ENCODE measurements at regions not wholly inside any gene's neighbourhood (a gene's known extent, or its start where the extent isn't known, plus 50 kb on each side); places are given as distances from the start of the nearest gene placed in this dataset.
A peak's percentile ranks its signal among the peaks of the same experiment; 100 is the strongest.

DNA sequence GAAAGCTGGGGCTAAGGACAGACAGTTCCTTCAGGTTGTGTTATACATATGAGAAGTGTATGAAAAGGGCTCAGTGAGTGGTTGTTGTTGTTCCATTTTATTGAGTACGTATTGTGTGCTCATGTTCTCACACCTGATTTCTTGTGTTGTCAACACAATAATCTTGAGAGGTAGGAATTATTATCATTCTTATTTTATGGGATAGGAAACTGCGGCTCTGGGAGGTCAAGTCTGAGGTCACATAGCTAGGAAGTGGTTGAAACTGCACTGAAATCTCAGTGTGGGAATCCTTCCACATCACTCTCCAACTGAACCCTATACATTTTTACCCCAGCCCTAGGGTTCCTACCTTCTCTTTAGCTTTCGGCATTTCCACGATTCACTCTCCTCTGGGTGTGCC lies 124.2 kb upstream of the CXCR4 start:
- no peak overlapping the region for H3K4me3 ChIP-seq (ENCODE audit: low read depth, low read length)
- TF ChIP-seq, protein P1, sequence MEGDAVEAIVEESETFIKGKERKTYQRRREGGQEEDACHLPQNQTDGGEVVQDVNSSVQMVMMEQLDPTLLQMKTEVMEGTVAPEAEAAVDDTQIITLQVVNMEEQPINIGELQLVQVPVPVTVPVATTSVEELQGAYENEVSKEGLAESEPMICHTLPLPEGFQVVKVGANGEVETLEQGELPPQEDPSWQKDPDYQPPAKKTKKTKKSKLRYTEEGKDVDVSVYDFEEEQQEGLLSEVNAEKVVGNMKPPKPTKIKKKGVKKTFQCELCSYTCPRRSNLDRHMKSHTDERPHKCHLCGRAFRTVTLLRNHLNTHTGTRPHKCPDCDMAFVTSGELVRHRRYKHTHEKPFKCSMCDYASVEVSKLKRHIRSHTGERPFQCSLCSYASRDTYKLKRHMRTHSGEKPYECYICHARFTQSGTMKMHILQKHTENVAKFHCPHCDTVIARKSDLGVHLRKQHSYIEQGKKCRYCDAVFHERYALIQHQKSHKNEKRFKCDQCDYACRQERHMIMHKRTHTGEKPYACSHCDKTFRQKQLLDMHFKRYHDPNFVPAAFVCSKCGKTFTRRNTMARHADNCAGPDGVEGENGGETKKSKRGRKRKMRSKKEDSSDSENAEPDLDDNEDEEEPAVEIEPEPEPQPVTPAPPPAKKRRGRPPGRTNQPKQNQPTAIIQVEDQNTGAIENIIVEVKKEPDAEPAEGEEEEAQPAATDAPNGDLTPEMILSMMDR (IDR thresholded peaks at IDR 0.05; ENCODE audit: insufficient read depth, low read length, poor library complexity, severe bottlenecking), result no peak
- no peak for DNase-seq (ENCODE audit: low read depth)

DNA sequence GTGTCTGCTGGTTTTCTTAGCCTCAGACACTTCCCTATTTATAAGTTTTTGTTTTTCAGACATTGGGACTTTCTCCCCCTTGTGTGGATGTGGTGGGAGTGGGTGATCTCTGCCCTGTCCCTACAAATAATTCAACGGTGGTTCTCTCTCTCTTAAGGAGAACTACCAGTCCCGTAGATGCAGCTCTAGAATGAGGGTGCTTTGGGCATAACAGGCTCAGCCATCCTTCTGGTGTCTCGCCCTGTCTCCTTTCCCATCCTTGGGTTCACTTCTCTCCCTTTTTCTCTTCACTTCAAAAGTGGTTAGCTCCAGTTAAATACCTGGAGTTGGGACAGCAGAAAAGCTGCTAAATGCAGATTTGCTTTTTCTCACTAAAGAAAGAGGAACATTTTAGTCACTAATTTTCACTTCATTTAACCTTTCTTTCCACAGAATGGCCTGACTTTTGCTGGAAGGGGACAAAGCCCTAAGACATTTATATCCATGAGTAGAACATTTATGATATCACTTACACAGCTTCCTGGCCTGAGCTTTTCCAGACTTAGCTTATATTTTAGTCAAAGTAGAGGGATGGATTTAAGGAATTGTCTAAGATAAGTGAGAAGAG lies 121.2 kb upstream of the CXCR4 start:
- H3K4me3 ChIP-seq (ENCODE audit: low read depth, low read length), result no peak overlapping the region
- H3K27me3 ChIP-seq (ENCODE audit: control insufficient read depth, insufficient read depth, low read length), result no peaks in the 10 kb centered on the region
- no peaks in the 10 kb centered on the region for H3K36me3 ChIP-seq (ENCODE audit: control insufficient read depth, insufficient read depth, low read length)
- DNase-seq (ENCODE audit: low read depth), result no peak
- TF ChIP-seq, protein P1 (IDR thresholded peaks at IDR 0.05; ENCODE audit: insufficient read depth, low read length, poor library complexity, severe bottlenecking), result no peak

More for the DNA sequence above, 124.2 kb upstream of the CXCR4 start:
- H3K27me3 ChIP-seq (ENCODE audit: control insufficient read depth, insufficient read depth, low read length), result no peaks in the 10 kb centered on the region
- no peaks in the 10 kb centered on the region for H3K36me3 ChIP-seq (ENCODE audit: control insufficient read depth, insufficient read depth, low read length)

DNA sequence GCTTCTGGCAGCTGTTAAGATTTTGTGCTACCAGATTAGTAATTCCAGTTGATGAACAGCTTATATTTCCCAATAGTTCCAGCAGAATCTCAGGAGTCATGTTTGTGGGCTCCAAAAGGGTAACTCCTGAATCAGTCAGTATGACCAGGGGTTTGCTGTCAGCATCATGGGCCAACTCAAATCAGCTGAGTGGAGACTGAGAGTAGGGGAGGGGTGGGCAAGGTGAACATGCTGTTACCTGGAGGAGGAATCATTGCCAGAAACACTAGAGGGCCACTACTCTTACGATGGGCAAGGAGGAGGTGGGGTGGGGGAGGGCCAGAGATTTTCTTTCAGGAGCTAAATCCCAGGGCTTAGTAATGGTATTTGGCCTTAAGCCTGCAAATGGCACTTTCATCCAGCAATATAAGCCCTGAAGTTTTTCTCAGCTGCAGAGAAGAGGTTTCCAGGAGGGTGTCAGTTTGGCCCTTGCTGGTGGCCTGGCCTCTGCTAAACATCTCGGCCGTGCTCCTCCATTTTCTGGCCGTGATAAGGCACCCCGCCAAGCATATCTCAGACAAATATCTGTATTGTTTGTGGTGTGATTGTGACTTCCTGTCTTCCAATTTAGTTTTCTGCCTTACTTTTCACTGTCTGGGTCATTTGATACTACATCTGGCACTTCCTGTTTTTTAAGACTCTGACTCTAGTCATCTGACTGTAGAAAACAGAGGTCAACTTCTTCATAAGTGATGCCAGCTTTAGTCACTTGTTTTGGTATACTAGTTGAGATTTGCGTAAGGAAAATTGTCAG lies 120.5 kb upstream of the CXCR4 start:
- TF ChIP-seq, protein P1 (IDR thresholded peaks at IDR 0.05; ENCODE audit: insufficient read depth, low read length, poor library complexity, severe bottlenecking), result no peak
- H3K27me3 ChIP-seq (ENCODE audit: control insufficient read depth, insufficient read depth, low read length), result no peaks in the 10 kb centered on the region
- no peak for DNase-seq (ENCODE audit: low read depth)
- no peaks in the 10 kb centered on the region for H3K36me3 ChIP-seq (ENCODE audit: control insufficient read depth, insufficient read depth, low read length)
- no peak overlapping the region for H3K4me3 ChIP-seq (ENCODE audit: low read depth, low read length)

DNA sequence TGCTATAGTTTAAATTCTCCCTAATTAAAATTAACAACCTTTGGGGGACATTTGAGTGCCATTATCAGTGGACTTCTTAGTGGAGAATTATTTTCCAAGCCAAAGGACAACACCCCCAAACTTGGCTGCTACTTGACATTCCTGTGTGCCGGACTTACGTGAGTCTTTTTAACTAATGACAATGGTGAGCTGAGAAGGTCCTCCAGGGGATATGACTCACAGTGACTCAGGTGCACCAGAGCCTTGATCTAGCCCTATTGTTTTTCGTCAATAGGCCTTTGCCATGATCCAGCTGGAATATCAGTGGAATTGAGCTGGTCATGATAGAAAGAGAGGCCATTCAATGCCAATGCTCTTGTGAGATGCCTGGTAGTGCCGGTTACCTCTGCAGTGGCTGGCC lies 118.1 kb upstream of the CXCR4 start:
- TF ChIP-seq, protein P1 (IDR thresholded peaks at IDR 0.05; ENCODE audit: insufficient read depth, low read length, poor library complexity, severe bottlenecking), result no peak
- Histone ChIP-seq H3K27me3 (ENCODE audit: control insufficient read depth, insufficient read depth, low read length) (no peaks in the 10 kb centered on the region), H3K4me3 (ENCODE audit: low read depth, low read length) (no peak overlapping the region), H3K36me3 (ENCODE audit: control insufficient read depth, insufficient read depth, low read length) (no peaks in the 10 kb centered on the region)
- DNase-seq (ENCODE audit: low read depth), result peak; percentile 86

DNA sequence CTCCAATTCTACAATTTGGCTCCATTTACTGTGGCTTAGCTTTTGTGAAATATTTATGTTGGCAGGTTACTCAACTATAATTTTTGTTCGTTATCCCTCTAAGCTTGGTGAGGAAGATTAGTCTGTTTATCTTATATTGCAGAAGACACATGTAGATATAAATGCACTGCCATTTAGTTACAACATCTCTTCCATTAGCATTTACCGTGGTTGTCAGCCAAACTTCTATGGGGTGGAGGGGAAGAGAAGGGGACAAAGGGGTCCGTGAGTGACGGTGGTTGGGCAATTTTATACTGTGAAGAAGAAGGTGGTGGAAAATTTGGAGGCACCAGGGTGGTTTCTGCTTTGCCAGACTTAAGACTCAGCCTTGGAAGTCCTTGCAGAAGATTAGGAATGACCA lies 117.6 kb upstream of the CXCR4 start:
- no peak overlapping the region for H3K4me3 ChIP-seq (ENCODE audit: low read depth, low read length)
- TF ChIP-seq, protein P1 (IDR thresholded peaks at IDR 0.05; ENCODE audit: insufficient read depth, low read length, poor library complexity, severe bottlenecking), result no peak
- no peak for DNase-seq (ENCODE audit: low read depth)
- H3K36me3 ChIP-seq (ENCODE audit: control insufficient read depth, insufficient read depth, low read length), result no peaks in the 10 kb centered on the region
- H3K27me3 ChIP-seq (ENCODE audit: control insufficient read depth, insufficient read depth, low read length), result no peaks in the 10 kb centered on the region

All from kidney epithelial cell (primary cell).